HEK293 (cell line): ENCODE measurements at regions not wholly inside any gene's neighbourhood (a gene's known extent, or its start where the extent isn't known, plus 50 kb on each side); places are given as distances from the start of the nearest gene placed in this dataset.

Experiments used
- CTCF ChIP-seq: fragments of 450-650 bp; formaldehyde crosslinking; IDR thresholded peaks from 2 replicates; pipeline ENCODE4 v1.5.1; 2016; ENCODE audit warnings: missing biosample characterization, missing genetic modification characterization
- ZBTB7A ChIP-seq: fragments of 450-650 bp; formaldehyde crosslinking; IDR thresholded peaks from 2 replicates; pipeline ENCODE4 v1.5.1; 2016; ENCODE audit warnings: low read depth, missing biosample characterization, missing genetic modification characterization
- ZNF274 ChIP-seq, 2 experiments: fragments of 200-500 bp in 1 of 2; fragments of 450-650 bp in 1 of 2; sonication (Bioruptor generic) in 1 of 2; formaldehyde crosslinking in 1 of 2; IDR thresholded peaks; 2 replicates each; pipeline versions ENCODE4 v1.5.1 to v1.6.1; 2014 to 2016; ENCODE audit warnings: borderline replicate concordance in 1 of 2, inconsistent platforms in 1 of 2, low read length in 1 of 2, missing biosample characterization in 1 of 2, missing genetic modification characterization in 1 of 2
- TF ChIP-seq, protein P1 (sequence below): fragments of 450-650 bp; formaldehyde crosslinking; IDR thresholded peaks from 2 replicates; pipeline ENCODE4 v1.5.1; 2016; ENCODE audit warnings: missing biosample characterization, missing genetic modification characterization

DNA sequence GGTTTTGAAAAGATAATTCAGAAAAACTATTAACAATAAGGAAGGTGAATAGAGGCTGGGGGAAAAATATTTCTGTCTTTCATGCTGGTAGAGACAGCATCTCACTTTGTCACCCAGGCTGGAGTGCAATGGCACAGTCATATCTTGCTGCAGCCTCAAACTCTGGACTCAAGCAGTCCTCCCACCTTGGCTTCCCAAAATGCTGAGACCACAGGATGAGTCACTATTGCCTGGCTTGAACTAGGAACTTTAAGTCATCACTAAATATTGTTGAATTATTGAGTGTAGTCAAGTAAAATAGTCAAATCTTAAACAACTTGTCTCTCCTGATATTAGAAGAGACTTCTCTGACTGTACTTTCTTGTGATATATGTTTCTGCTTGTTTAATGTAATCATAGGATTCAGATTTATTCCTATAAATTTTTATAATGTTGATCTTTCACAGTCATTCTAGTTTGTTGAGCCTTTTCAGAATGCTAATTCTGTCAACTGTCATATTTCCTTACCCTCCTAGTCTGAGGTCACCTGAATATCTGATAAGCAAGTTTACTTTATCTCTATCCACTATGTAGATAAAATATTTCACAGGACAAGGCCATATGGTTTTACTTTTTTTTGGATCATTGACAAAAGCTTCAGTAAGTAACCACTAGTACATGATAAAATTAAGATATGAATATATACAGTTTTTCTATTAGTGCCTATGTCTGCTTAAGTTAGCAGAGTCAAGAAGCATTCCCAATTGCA is 1696.5 kb downstream of the MAT2B start:
- TF ChIP-seq ZBTB7A (tag by site-specific recombination): no peak
- TF ChIP-seq, protein P1, sequence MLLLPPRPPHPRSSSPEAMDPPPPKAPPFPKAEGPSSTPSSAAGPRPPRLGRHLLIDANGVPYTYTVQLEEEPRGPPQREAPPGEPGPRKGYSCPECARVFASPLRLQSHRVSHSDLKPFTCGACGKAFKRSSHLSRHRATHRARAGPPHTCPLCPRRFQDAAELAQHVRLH (tag by site-specific recombination): no peak
- no peak for TF ChIP-seq CTCF (tag by site-specific recombination)
- TF ChIP-seq ZNF274 (IDR thresholded peaks at IDR 0.05; ENCODE audit: low read length): no peak
- TF ChIP-seq ZNF274 (tag by site-specific recombination; IDR thresholded peaks at IDR 0.05; ENCODE audit: borderline replicate concordance): no peak
